Activated CD4-positive, alpha-beta T cell treated with anti-CD3 and anti-CD28 coated beads for 24 hours (primary cell): ENCODE measurements at regions not wholly inside any gene's neighbourhood (a gene's known extent, or its start where the extent isn't known, plus 50 kb on each side); places are given as distances from the start of the nearest gene placed in this dataset.
"Not testable (repeated sequence)": the region's sequence is repeated elsewhere in the genome, so short reads cannot be mapped to it uniquely, and the experiment has no call there.

Source experiments
- DNase-seq, 2 donors: peaks; one replicate each; pipeline ENCODE4 v3.0.0-alpha.2; 2020; ENCODE audit warnings: low read depth in 2 of 2

DNA sequence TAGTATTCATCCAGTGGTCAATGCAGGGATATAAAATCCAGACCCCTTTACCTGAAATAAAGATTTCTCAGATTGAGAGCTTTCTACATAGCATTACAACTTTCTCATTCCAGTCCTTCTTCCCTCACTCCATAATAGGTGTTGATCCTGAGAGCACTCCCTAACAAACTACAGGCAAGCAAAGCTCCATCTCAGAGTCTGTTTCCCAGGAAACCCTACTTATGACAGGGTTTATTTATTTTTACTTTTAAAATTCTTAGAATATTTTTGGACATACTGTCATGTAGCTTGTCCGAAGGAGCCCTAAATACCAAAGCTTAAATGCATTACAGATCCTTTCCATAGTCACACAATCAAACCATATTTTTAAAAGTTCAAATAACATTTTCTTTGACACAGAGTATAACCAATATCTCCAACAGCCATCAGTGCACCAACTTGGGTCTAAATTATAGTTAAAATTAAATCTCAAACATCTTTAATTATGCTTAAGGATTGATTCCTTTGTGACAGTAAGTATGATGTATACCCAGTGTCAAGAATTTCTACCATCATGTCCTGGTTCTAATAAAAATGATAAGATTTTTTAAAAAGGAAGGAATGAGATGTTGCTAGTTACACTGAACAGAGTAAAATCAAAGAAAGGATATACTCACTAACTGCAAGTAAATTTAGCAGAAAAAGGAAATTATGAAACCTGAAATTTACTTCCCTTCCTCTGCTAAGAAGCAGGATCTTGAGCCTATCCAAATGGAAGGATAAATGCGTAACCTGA lies 580.4 kb upstream of the ADGRL3 start:
- DNase-seq = no peak

GRCh38 chr4:60637976-60638375 lies 562.1 kb upstream of the ADGRL3 start:
- DNase-seq = no peak

GRCh38 chr4:60648774-60649173 lies 551.4 kb upstream of the ADGRL3 start:
- no peak for DNase-seq

- DNase-seq = no peak
Measured at GRCh38 chr4:60652933-60653332, 547.2 kb upstream of the ADGRL3 start.

- no peak for DNase-seq
Measured at GRCh38 chr4:60655356-60655755, 544.8 kb upstream of the ADGRL3 start.

DNA sequence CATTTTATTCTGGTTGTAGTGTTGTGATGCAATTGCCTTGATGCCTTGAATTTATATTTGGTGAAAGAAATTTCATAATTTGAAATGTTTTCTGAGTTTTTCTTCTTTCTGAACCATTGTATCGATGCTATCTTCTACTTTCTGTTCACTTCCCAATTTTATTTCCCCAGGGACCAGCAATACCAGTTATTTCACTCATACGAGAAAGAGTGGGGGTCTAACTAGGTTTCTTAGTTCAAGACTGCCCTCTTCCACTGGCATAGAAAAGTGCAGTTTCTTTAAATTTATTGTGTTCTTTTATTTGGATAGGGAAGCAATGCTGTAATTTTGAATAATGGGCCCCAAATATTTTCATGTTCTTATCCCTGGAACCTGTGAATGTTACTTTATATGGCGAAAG lies 544.0 kb upstream of the ADGRL3 start:
- no peak for DNase-seq

DNA sequence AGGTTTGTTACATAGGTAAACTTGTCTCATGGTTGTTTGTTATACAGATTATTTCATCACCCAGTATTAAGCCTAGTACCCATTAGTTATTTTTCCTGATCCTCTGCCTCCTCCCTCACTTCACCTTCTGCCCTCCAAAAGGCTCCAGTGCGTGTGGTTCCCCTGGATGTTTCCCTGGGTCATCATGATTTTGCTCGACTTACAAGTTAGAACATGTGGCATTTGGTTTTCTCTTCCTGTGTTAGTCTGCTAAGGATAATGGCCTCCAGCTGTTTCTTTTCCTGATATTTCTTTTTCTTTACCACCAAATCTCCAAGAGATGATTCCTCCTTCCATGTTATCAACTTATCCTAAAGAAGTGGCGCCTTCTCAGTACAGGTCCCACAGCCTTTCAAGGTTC lies 543.1 kb upstream of the ADGRL3 start:
- no peak for DNase-seq

- DNase-seq = no peak
Measured at GRCh38 chr4:60657807-60658206, 542.3 kb upstream of the ADGRL3 start.

- no peak for DNase-seq
Measured at GRCh38 chr4:60663769-60664168, 536.4 kb upstream of the ADGRL3 start.

DNA sequence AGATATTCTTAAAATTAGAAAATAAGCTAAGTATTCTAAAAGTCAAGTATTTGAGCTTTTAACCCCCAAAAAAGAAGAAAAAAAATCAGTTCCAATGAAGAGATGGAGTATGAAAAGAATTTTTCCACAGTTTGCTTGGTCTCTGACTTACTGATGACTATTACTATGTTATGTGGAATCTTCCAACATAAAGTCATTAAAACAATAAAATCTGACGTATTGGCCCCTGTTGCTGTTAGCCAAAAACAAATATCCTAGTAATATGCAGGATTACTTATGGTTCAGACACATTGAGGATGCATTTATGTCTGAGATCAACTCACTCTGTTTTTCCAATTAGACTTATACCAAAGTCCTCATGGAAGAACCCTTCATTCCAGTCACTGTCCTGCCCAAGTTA lies 517.2 kb upstream of the ADGRL3 start:
- no peak for DNase-seq

GRCh38 chr4:60683357-60683756 lies 516.8 kb upstream of the ADGRL3 start:
- no peak for DNase-seq

GRCh38 chr4:60683973-60684372 lies 516.2 kb upstream of the ADGRL3 start:
- DNase-seq = no peak

DNA sequence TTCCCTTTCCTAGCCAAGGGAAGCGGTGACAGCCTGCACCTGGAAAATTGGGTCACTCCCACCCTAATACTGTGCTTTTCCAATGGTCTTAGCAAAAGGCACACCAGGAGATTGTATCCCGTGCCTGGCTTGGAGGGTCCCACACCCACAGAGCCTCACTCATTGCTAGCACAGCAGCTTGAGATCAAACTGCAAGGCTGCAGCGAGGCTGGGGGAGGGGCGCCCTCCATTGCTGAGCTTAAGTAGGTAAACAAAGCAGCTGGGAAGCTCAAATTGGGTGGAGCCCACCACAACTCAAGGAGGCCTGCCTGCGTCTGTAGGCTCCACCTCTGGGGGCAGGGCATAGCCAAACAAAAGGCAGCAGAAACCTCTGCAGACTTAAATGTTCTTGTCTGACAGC lies 504.1 kb upstream of the ADGRL3 start:
- not testable (repeated sequence) for DNase-seq

DNA sequence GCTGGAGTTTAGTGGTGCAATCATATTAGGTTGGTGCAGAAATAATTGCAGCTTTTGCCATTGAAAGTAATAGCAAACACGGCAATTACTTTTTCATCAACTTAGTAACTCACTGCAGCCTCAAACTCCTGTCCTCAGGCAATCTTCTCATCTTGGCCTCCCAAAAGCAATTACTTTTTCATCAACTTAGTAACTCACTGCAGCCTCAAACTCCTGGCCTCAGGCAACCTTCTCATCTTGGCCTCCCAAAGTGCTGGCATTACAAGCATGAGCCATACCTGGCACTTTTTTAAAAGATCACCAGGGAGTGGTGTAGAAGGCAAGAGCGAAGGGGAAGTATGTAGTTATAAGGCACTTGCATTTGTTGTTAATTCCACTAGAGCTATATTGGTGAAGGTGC lies 491.1 kb upstream of the ADGRL3 start:
- no peak for DNase-seq

DNA sequence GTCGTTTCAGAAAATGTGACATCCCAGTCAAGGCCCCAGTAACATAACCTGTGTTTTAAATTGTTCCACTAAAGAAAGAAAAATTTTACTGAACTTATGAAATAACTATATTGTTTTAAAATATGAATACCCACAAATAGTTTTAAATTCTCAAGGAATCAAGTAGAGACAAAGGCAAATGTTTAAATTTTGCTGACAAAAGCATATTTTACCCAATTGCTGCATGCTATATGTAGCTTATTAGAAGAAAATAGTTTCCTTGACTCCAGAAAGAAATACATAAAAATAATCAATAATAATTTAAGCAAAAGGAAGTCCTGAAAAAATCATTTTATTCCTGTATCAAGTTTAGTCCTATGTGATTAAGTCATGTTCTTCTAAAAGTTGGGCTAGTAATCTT lies 481.3 kb upstream of the ADGRL3 start:
- DNase-seq = no peak

DNA sequence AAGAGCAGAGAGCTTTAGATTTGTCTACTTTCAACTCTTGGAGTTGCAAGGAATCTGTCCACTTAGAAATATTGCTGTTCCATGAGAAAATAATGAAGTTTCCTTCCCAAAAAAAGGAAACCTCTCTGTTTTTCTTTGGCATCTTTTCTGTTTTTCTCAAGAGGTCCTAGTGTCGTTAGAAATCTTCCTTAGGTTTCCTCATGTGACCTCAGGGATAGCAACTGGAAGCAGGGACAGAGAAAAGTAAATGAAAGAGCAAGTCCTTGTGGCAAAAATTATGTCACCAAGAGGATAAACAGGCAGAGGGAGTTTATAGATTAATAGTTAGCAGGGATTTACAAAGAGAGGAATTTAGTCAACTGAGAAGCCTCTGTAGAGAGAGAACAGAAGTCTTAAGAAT lies 478.4 kb upstream of the ADGRL3 start:
- no peak for DNase-seq

DNA sequence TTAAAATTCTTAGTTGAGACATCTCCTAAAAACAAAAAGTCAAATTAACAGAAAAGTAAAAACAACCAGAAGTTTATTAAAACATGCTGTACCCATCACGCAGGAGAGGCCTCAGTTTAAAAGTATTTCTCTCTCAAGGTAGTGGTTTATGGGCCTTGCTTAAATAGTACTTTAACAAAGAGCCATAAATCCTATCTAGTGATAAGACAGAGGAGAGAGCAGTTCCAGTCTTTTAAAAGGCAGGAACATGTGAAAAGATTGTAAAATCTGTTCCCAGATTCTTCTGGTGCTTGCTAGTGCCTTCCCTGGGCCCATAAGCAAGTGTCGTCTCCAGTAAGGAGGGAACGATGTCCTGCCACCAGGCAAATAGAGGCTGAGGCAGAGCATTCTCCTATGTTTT lies 476.3 kb upstream of the ADGRL3 start:
- no peak for DNase-seq

- no peak for DNase-seq
Measured at GRCh38 chr4:60724623-60725022, 475.5 kb upstream of the ADGRL3 start.

DNA sequence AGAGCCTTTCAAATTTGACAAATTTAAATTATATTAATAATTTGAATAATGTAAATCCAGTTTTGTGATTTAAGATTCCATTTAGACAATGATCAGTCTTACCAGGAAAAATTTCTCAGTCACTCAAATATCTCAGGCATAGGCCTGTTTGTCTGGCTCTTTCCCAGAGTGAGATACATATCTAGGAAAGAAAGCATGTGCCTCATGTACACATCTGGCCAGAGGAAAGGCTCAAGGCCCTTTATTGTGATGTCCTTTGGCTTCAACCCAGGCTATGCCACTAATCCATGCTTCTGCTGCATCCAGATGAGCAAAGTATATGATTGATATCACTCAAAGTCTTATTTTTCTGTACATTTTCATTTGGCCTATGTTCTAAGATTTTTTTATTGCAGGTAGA lies 473.3 kb upstream of the ADGRL3 start:
- DNase-seq = no peak

- DNase-seq = no peak
Measured at GRCh38 chr4:60729194-60729593, 470.9 kb upstream of the ADGRL3 start.

DNA sequence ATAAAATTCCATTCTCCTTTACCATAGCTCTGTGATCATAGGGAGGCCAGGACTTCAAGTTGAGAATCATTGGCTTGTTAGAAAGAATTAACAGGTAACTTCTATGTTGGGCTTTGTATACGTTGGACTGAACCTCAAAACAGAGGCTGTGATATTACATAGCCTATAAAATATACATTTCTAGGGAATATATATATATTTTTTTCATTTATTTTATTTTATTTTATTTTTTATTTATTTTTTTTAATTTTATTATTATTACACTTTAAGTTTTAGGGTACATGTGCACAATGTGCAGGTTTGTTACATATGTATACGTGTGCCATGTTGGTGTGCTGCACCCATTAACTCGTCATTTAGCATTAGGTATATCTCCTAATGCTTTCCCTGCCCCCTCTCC lies 470.4 kb upstream of the ADGRL3 start:
- DNase-seq = not testable (repeated sequence)

DNA sequence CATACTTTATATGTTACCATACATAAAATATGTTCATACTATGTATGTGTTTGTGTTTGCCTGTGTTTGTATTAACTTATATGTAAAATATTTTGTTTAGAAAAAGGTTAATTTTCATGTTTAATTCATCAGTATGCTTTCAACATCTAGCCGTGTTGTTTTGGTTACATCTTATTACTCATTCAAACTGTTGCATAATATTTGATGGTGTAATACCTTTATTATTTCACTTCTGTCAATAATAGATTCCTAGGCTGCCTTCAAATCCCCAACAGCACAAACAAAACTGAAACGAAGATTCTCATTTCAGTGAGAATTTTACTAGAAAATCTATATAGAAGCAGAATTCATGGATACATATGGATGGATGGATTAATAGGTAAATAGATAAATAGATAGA lies 462.3 kb upstream of the ADGRL3 start:
- no peak for DNase-seq

DNA sequence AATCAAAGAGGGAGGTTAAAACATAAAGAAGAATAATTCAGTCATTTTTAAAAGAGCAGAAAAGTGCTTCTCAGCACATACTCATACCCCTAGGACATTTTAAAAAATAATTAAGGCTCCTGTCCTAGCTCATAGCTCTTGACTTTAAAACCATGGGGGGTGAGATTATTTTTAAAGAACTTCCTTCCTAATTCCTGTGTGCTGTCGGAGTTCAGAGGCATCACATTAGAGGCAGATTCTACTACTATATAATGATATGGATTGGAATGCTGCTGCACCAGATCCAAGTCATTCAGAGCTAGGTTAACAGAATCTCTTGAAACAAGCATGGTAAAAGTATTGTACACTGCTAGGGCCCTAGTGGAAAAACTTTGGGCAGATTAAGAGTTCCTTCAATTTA lies 456.5 kb upstream of the ADGRL3 start:
- DNase-seq = no peak

DNA sequence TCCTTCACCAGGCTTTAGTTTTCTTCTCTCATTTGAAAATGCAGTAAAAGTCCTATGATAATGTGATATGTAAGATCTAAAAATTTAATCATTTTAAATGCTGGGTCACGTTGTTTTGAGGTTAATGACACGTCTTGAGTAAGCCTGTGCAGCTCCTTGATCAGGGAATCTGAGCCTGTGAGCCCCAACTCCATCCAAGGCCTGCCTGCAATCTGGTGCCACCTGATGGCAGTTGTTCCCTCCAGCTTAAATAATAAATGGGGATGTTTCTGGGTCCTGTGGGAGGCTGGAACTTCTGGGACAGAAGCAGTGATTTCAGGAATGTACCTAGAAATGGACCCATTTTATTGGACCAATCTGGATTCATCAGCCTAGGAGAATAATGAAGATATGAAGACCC lies 455.4 kb upstream of the ADGRL3 start:
- DNase-seq = no peak
